A673 (cell line): ENCODE measurements at regions not wholly inside any gene's neighbourhood (a gene's known extent, or its start where the extent isn't known, plus 50 kb on each side); places are given as distances from the start of the nearest gene placed in this dataset.

Experiments
- CTCF ChIP-seq: fragments of 300-800, 200-600 bp; sonication (generic); conservative IDR thresholded peaks from 2 replicates; pipeline ENCODE4 v1.5.1; 2017; ENCODE audit warnings: low read depth, mild to moderate bottlenecking, antibody characterized with exemption, low read length, moderate library complexity, mixed read lengths
- EZH2 ChIP-seq: fragments of 200-600 bp; sonication (generic); IDR thresholded peaks from 2 replicates; pipeline ENCODE4 v1.6.1; 2017; ENCODE audit warnings: borderline replicate concordance, low read depth, mild to moderate bottlenecking, mixed read lengths, antibody characterized with exemption, low read length; ENCODE audit not compliant: poor library complexity, severe bottlenecking

DNA sequence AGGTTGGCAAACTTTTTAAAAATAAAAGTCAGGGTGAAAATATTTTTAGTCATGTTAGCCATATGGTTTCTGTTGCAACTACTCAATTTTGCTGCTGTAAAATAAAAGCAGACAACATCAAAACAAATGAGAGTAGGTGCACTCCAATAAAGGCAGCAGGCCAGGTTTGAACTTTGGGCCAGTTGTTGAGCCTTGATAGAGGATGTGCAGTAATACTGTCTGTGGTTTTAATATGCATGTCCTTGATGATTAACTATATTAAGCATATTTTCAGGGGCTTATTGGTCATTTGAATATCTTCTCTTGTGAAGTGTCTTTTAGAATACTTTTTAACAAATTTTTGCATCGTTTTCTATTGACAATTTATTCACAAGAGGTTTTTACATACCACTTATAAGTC lies 1399.9 kb upstream of the B3GALT2 start:
- TF ChIP-seq CTCF = no peak
- no peak for TF ChIP-seq EZH2
